Peyer's patch (tissue), 4 donors: ENCODE measurements at regions not wholly inside any gene's neighbourhood (a gene's known extent, or its start where the extent isn't known, plus 50 kb on each side); places are given as distances from the start of the nearest gene placed in this dataset.

Source experiments
- DNase-seq, 3 donors: peaks; one replicate each; pipeline ENCODE4 v3.0.0-alpha.2; 2017 to 2019
- H3K27ac ChIP-seq, 4 donors: fragments of 200-600 bp; sonication (generic); one replicate each; pipeline ENCODE4 v1.5.1; 2016 to 2019
- H3K27me3 ChIP-seq, 2 donors: fragments of 200-600 bp; sonication (generic); one replicate each; pipeline ENCODE4 v1.5.1; 2019
- H3K36me3 ChIP-seq, 3 donors: fragments of 200-600 bp; sonication (generic); one replicate each; pipeline ENCODE4 v1.5.1; 2016 to 2019
- H3K4me1 ChIP-seq, 4 donors: fragments of 200-600 bp; sonication (generic); one replicate each; pipeline ENCODE4 v1.5.1; 2016 to 2019
- H3K4me3 ChIP-seq, 4 donors: fragments of 200-600 bp; sonication (generic); 1 replicate in 3 of 4; 2 replicates in 1 of 4; pipeline ENCODE4 v1.5.1; 2016 to 2019; ENCODE audit warnings: mild to moderate bottlenecking in 1 of 4
- H3K9me3 ChIP-seq, 4 donors: fragments of 200-600 bp; sonication (generic); one replicate each; pipeline ENCODE4 v1.5.1; 2016 to 2019; ENCODE audit warnings: mild to moderate bottlenecking in 1 of 4
- CTCF ChIP-seq, 6 experiments: fragments of 450-650 bp in 4 of 6; fragments of 200-600 bp in 2 of 6; sonication (generic) in 1 of 6; IDR thresholded peaks; one replicate each; pipeline ENCODE4 v1.5.1; 2017 to 2019; ENCODE audit warnings: antibody characterized with exemption in 6 of 6, mild to moderate bottlenecking in 3 of 6, moderate library complexity in 1 of 6
- POLR2A ChIP-seq, 2 donors: fragments of 450-650 bp; IDR thresholded peaks; one replicate each; pipeline ENCODE4 v1.5.1; 2017; ENCODE audit warnings: antibody characterized with exemption in 2 of 2, mild to moderate bottlenecking in 2 of 2, moderate library complexity in 2 of 2

- no peak overlapping the region for H3K27ac ChIP-seq
- no peaks in the 10 kb centered on the region for H3K36me3 ChIP-seq
- H3K4me3 ChIP-seq, result no peak overlapping the region
- TF ChIP-seq POLR2A (IDR thresholded peaks at IDR 0.05) (no peak), CTCF (IDR thresholded peaks at IDR 0.05) (no peak)
- DNase-seq, result no peak
- no peaks in the 10 kb centered on the region for H3K4me1 ChIP-seq
- H3K27me3 ChIP-seq, result no peaks in the 10 kb centered on the region
- H3K9me3 ChIP-seq, result no peaks in the 10 kb centered on the region
These were observed 800.1 kb upstream of the FBXO33 start for GRCh38 chr14:40232302-40232701.

- no peaks in the 10 kb centered on the region for H3K9me3 ChIP-seq
- H3K4me1 ChIP-seq, result no peaks in the 10 kb centered on the region
- no peaks in the 10 kb centered on the region for H3K36me3 ChIP-seq
- DNase-seq, result no peak
- TF ChIP-seq POLR2A (IDR thresholded peaks at IDR 0.05) (no peak), CTCF (IDR thresholded peaks at IDR 0.05) (no peak)
- no peak overlapping the region for H3K27ac ChIP-seq
- H3K4me3 ChIP-seq, result no peak overlapping the region
- H3K27me3 ChIP-seq, result no peaks in the 10 kb centered on the region
These were observed 797.4 kb upstream of the FBXO33 start for GRCh38 chr14:40229676-40230075.

GRCh38 chr14:40222996-40223395, 790.8 kb upstream of the FBXO33 start:
- H3K27ac ChIP-seq, result no peak overlapping the region
- H3K27me3 ChIP-seq, result no peaks in the 10 kb centered on the region
- DNase-seq, result no peak
- no peak overlapping the region for H3K4me3 ChIP-seq
- TF ChIP-seq CTCF (IDR thresholded peaks at IDR 0.05) (no peak), POLR2A (IDR thresholded peaks at IDR 0.05) (no peak)
- no peaks in the 10 kb centered on the region for H3K9me3 ChIP-seq
- no peaks in the 10 kb centered on the region for H3K36me3 ChIP-seq
- no peaks in the 10 kb centered on the region for H3K4me1 ChIP-seq

GRCh38 chr14:40221428-40221827, 789.2 kb upstream of the FBXO33 start:
- no peaks in the 10 kb centered on the region for H3K27me3 ChIP-seq
- DNase-seq, result no peak
- TF ChIP-seq CTCF (IDR thresholded peaks at IDR 0.05) (no peak), POLR2A (IDR thresholded peaks at IDR 0.05) (no peak)
- H3K36me3 ChIP-seq, result no peaks in the 10 kb centered on the region
- H3K4me3 ChIP-seq, result no peak overlapping the region
- no peaks in the 10 kb centered on the region for H3K4me1 ChIP-seq
- H3K27ac ChIP-seq, result no peak overlapping the region
- H3K9me3 ChIP-seq, result no peaks in the 10 kb centered on the region

GRCh38 chr14:40219032-40219431, 786.8 kb upstream of the FBXO33 start:
- no peak overlapping the region for H3K27ac ChIP-seq
- TF ChIP-seq CTCF (IDR thresholded peaks at IDR 0.05), result no peak
- TF ChIP-seq POLR2A (IDR thresholded peaks at IDR 0.05), result no peak
- H3K4me1 ChIP-seq, result no peaks in the 10 kb centered on the region
- no peaks in the 10 kb centered on the region for H3K27me3 ChIP-seq
- no peak overlapping the region for H3K4me3 ChIP-seq
- DNase-seq, result no peak
- H3K36me3 ChIP-seq, result no peaks in the 10 kb centered on the region
- no peaks in the 10 kb centered on the region for H3K9me3 ChIP-seq

GRCh38 chr14:40218282-40218941, 786.2 kb upstream of the FBXO33 start:
- no peak overlapping the region for H3K27ac ChIP-seq

More at GRCh38 chr14:40218282-40218941, 786.2 kb upstream of the FBXO33 start:
- no peak for DNase-seq
- Histone ChIP-seq H3K27me3 (no peaks in the 10 kb centered on the region), H3K4me3 (no peak overlapping the region), H3K9me3 (no peaks in the 10 kb centered on the region), H3K36me3 (no peaks in the 10 kb centered on the region), H3K4me1 (no peaks in the 10 kb centered on the region)
- TF ChIP-seq CTCF (IDR thresholded peaks at IDR 0.05), result no peak
- no peak for TF ChIP-seq POLR2A (IDR thresholded peaks at IDR 0.05)
